ENCODE measurements at regions not wholly inside any gene's neighbourhood (a gene's known extent, or its start where the extent isn't known, plus 50 kb on each side); places are given as distances from the start of the nearest gene placed in this dataset.

DNA sequence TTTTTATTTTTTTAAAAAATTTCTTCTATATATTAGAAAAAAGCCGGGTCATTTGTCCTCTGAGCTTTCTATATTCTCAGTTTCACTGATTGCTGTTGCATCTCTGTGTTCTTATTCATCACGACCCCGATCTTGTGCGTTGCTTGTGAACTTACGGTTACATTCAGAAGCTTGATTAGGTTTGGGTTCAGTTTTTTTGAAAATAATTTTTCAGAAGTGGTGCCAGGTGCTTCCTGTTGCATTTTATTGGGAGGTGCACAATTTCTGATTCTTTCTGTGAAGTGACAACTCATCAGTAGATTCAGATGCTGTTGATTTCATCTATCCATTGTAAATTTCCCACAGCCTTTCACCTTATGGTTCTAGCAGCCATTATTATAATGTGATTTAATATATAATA, 147.3 kb downstream of the INHBB start:
- TF ChIP-seq POLR2AphosphoS5 (IDR thresholded peaks at IDR 0.05; ENCODE audit: low read depth, low read length) (no peak), TAF1 (IDR thresholded peaks at IDR 0.05; ENCODE audit: borderline replicate concordance, insufficient read depth, low read length) (no peak), SIN3A (IDR thresholded peaks at IDR 0.05; ENCODE audit: borderline replicate concordance, insufficient read depth, low read length) (no peak), FOXP2 (optimal IDR thresholded peaks at IDR 0.05; ENCODE audit: borderline replicate concordance, extremely low read depth, extremely low read length, insufficient read depth) (no peak)
- TF ChIP-seq, protein P1, sequence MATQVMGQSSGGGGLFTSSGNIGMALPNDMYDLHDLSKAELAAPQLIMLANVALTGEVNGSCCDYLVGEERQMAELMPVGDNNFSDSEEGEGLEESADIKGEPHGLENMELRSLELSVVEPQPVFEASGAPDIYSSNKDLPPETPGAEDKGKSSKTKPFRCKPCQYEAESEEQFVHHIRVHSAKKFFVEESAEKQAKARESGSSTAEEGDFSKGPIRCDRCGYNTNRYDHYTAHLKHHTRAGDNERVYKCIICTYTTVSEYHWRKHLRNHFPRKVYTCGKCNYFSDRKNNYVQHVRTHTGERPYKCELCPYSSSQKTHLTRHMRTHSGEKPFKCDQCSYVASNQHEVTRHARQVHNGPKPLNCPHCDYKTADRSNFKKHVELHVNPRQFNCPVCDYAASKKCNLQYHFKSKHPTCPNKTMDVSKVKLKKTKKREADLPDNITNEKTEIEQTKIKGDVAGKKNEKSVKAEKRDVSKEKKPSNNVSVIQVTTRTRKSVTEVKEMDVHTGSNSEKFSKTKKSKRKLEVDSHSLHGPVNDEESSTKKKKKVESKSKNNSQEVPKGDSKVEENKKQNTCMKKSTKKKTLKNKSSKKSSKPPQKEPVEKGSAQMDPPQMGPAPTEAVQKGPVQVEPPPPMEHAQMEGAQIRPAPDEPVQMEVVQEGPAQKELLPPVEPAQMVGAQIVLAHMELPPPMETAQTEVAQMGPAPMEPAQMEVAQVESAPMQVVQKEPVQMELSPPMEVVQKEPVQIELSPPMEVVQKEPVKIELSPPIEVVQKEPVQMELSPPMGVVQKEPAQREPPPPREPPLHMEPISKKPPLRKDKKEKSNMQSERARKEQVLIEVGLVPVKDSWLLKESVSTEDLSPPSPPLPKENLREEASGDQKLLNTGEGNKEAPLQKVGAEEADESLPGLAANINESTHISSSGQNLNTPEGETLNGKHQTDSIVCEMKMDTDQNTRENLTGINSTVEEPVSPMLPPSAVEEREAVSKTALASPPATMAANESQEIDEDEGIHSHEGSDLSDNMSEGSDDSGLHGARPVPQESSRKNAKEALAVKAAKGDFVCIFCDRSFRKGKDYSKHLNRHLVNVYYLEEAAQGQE (IDR thresholded peaks at IDR 0.05; ENCODE audit: insufficient read depth in 1 of 2, low read depth in 2 of 2, low read length in 2 of 2), result no peak

Data from PFSK-1 (cell line).